NCI-H1092 (cell line): ENCODE measurements at regions not wholly inside any gene's neighbourhood (a gene's known extent, or its start where the extent isn't known, plus 50 kb on each side); places are given as distances from the start of the nearest gene placed in this dataset.
"Not testable (repeated sequence)": the region's sequence is repeated elsewhere in the genome, so short reads cannot be mapped to it uniquely, and the experiment has no call there.

Experiments used
- DNase-seq: peaks from one replicate; lab custom pipeline; 2025; lab: John Stamatoyannopoulos, UW

DNA sequence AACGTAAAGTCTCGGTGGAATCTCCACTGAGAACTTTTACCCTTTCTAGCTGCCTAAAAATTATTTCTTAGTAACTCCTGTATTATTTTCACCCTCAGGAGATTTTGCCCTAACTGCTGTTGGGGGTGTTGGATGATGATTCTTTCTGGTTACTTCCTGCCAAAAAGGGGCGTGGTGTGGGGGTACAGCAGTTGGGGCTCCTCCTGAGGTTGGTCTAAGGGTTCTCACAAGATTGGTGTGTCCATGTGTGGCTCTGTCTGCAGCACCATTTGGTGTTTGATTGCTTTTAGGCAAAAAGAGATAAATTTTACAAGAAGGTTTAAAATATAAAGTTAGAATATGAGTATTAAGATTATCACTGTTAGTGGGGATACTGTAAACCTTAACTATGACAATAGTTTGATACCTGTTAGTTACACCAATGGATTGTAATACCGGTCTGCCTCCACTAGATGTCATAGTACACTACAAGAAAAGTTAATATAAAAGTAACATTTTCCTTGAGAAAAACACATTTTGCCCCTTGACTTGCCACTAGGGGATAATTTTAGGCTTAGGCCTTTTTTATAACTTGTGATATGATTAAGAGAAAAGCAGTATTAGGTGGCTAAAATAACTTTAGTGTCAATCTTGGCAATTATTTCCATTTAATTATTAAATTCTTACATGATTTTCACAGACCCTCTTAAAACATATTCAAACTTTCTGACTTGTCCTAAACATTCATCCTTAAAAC is 928.7 kb downstream of the IPMK start:
- DNase-seq = no peak

DNA sequence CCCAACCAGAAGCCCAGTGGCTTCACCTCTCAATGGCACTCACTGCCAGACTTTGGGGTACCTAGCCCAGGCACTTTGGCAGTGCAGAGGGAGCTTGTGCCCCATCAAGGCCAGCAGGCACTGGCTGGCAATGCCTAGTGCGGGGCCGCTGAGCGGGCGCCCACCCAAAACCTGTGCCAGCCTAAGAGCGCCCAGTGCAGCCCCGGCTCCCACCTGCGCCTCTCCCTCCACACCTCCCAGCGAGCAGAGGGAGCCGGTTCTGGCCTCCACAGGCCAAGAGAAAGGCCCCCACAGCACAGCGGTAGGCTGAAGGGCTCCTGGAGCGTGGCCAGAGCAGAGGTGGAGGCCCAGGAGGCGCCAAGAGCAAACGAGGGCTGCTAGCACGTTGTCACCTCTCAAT is 930.8 kb downstream of the IPMK start:
- DNase-seq = no peak

DNA sequence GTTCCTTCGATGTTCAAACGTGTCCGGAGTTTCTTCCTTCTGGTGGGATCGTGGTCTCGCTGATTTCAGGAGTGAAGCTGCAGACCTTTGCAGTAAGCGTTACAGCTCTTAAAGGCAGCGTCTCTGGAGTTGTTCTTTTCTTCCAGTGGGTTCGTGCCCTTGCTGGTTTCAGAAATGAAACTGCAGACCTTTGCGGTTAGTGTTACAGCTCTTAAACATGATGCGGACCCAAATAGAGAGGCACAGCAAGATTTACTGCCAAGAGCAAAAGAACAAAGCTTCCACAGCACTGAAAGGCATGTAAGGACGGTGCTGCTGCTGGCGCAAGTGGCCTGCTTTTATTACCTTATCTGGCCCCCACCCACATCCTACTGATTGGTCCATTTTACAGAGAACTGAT is 931.4 kb downstream of the IPMK start:
- no peak for DNase-seq

DNA sequence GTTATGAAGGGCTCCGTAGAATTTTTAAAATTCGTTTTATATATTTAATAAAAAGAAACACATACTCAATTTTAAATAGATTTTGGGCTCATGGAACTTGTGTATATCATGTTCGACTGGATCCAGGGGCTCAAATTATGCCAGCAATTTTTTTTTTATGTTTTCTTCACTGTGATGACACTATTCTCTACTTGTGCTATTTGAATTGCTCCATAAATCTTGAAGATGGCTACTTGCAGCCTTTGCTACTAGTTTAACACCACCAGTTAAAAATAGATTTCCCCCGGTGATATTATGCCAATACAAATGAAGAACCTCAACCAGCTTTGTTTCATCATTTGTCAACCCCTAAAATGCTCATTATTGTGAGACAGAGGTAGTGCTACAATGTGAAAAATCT is 933.2 kb downstream of the IPMK start:
- DNase-seq = no peak

DNA sequence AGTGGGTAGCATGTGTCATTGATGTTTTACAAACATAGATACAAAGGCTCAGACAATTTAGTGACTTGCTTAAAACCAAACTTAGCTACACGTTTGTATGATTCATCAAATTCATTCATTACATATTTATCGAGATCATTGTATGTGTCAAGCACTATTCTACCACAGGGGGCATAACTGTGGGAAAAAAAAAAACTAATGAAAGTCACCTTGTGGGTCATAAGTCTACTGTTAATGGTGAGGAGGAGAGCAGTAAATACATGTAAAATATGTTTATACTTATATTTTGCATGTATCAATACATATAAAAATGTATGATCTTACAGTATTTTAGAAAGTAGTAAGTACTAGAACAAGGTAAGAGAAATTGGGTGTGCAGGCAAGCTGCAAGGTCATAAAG is 933.8 kb downstream of the IPMK start:
- no peak for DNase-seq

DNA sequence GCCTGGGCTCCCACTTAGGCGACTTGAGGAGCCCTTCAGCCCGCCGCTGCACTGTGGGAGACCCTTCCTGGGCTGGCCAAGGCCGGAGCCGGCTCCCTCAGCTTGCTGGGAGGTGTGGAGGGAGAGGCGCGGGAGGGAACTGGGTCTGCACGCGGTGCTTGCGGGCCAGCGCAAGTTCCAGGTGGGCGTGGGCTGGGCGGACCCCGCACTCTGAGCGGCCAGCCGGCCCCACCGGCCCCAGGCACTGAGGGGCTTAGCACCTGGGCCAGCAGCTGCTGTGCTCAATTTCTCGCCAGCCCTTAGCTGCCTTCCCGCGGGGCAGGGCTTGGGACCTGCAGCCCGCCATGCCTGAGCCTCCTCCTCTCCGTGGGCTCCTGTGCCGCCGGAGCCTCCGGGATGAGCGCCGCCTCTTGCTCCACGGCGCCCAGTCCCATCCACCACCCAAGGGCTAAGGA is 946.3 kb downstream of the IPMK start:
- DNase-seq = not testable (repeated sequence)

DNA sequence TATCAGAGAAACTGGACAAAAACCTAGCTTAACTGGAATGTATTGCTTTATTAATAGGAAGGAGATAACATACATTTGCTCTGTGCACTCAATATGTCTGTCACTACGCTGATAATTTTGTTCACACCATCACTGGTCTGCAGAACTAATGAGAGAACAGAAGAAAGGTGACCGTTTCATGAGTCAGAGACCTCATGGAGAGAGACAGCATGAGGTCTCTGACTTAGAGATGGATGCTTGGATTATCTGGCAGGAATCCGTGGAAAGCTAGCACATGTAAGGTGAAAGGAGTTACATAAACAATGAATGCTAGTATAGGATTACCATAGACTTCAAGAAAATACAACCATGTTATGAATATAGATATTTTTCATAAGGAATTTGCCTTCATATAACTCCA is 947.3 kb downstream of the IPMK start:
- no peak for DNase-seq

DNA sequence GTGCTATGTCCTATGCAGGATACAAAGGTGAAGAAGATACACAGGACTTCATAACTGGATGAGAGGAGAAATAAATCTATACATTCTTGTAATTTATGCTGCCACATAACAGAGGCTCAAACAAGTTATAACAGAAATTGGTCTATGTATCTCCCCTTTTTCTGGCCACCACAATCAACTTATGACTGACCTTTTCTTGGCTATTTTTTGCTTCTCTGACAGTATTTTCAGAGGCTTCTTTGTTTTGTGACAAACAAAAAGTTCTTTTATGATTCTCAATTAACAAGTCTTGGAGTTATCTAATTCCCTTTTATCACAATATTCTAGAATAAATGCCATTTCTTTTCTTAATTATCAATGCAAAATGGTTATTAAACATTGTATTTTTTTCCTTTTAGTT is 953.0 kb upstream of the ZWINT start:
- DNase-seq = no peak

DNA sequence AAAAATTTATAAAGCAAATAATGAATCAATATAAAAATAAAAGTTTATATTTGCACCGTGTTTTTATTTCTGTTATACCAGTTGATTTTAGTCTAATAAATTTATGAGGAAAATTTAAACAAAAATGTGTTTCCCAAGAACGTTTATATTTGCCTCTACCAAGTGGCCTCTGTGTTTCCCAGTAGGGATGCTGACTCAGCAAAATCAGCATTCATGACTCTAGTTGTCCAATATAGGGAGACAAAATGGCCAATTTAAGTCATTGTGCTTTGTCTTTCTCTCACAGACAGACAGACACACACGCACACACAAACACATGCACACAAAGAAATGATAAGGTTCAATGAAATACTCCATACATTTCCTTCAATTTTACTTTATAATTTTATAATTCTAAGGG is 942.5 kb upstream of the ZWINT start:
- DNase-seq = no peak

DNA sequence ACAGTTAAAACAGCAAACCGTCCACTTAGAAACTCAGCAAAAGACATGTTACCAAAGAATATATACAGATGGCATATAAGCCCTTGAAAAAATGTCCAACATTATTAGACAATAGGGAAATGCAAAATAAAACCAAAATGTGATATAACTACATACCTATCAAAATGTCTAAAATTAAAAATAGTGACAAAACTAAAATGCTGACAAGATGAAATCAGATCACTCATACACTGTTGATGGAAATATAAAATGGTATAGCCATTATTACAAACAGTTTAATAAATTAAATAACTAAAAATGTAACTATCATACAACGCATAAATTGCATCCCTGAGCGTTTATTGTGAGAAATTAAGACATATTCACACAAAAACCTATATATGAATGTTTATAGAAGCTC is 939.7 kb upstream of the ZWINT start:
- no peak for DNase-seq

DNA sequence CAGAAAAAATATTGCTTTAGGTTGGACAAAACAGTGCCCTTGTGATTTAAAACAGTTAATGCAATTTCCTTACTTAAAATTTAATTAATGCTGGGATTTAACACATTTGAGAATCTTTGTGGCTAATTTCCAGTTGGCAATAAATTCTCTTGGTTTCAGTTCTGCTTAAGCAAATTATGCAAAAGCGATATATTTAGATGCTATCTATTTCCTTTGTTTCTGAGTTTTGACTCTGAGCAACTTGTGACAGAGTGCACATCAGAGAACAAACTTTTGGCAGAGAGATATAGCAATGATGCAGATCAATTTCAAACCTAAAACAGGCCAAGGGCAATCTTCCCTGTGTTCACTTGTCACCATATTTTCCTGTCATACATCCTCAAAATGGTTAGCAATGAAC is 933.6 kb upstream of the ZWINT start:
- no peak for DNase-seq

DNA sequence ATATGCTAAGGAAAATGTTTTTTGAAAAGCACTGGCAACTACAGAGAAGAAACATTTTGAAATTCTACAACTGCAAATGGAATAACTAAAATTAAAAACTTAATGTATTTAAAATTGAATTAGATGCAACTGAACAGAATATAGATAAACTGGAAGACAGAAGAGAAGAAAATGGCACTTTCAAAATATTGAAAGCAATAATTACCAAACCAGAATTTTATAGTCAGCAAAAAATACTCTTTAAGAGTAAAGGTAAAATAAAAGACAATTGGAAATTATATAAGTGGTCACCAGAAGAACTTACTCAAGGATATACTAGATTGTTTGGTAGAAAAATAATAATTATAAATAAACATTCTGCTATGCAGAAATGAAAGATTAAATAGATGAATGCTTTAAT is 927.7 kb upstream of the ZWINT start:
- no peak for DNase-seq

DNA sequence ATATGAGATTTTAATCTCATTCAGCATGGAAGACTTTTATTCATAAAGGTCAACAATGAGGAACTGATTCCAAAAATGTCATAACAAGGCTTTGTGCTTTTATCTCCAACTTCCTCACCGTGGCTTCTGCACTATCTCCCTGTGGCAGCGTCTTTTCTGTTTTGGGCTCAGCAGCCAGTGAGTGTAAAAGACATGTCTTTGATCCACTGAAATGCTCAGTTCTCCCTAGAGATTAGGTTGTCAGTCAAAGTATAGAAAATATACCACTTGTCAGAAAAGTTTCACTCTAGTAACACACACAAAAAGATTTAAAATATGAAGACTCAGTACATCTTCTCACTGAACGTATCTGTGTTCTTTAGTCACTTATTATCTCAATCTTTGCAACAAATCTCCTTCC is 901.8 kb upstream of the ZWINT start:
- DNase-seq = no peak

DNA sequence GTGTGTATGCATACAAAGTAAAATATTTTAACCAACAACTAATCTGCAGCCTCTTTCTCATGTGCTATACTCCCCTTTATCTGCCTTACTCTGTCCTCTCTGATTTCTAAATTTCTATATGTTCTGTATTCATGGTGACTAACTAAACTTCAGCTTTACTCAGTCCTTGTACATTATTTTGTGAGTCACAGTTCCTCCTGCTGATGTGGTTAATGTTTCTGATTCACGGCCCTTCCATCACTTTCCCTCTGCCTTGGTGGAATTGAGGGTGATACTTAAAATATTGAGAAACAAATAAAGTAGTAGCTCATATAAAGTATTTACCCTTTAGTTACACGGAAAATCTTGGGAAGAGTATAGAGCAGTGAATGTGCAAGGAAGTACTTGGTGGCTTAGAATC is 899.1 kb upstream of the ZWINT start:
- DNase-seq = no peak

DNA sequence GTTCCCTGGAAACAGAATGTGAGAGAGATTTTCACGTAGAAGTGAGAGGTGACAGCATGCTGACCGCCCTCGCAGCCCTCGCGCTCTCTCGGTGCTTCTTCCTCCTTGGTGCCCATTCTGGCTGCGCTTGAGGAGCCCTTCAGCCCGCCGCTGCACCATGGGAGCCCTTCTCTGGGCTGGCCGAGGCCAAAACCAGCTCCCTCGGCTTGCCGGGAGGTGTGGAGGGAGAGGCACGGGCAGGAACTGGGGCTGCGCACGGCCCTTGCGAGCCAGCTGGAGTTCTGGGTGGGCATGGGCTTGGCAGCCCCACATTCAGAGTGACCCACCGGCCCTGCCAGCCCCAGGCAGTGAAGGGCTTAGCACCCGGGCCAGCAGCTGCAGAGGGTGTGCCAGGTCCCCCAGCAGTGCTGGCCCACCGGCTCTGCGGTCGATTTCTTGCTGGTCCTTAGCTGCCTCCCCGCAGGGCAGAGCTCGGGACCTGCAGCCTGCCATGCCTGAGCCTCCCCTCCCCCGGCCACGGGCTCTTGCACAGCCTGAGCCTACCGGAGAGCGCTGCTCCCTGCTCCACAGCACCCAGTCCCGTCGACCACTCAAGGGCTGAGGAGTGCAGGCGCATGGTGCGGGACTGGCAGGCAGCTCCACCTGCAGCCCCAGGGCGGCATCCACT is 888.7 kb upstream of the ZWINT start:
- no peak for DNase-seq

DNA sequence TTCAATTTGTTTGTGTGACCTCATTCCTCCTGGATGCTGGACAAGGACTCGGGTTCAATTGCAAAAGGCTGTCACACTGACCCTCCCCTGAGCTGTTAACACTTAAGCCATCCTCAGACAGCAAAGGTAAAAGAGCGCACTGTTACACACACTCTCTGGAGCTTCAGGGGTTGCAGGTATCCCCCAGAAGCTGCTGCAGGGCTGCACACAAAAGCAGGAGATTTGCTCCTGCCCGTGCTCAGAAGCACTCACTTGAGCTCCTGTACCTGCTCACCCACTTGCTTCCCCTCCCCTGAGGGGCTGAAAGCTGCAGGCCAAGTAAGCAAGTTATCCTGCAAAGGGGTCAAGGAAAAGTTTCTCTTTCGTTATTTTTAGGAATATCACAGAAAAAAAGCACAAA is 886.2 kb upstream of the ZWINT start:
- DNase-seq = no peak

DNA sequence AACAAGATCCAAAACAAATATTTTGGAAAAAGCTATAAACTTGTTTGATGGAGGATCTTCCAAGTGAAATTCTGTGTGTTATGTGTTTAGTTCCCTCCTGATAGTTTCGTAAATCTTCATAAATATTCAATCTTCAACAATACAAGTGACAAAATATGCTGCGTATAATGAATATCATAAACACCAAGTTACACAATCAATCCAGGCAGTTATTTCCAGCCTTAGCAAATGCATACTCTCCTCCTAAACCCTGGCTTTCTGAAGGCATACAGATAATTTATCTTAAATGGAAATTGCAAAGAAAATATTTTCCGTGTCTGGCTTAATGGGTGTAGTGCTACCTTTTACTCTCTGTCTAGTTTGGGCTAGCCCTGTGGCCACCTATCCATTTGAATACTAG is 864.9 kb upstream of the ZWINT start:
- no peak for DNase-seq

DNA sequence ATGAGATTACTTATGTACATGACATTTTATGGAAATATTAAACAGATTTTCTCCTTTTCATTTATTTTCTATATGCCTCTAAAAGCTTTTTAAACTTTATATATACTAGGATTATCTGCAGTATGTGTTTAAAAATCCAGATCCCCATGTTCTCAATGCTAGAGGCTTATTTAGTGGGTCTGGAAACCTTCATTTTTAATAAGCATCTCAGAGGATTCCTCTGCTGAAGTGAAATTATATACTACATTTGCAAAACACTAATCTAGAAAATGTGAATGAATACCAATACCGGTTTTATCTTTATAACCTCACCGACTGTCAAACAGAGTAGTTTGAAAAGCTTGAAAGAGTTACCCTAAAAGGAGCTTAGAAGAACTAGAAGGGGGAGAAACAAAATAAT is 863.8 kb upstream of the ZWINT start:
- no peak for DNase-seq

DNA sequence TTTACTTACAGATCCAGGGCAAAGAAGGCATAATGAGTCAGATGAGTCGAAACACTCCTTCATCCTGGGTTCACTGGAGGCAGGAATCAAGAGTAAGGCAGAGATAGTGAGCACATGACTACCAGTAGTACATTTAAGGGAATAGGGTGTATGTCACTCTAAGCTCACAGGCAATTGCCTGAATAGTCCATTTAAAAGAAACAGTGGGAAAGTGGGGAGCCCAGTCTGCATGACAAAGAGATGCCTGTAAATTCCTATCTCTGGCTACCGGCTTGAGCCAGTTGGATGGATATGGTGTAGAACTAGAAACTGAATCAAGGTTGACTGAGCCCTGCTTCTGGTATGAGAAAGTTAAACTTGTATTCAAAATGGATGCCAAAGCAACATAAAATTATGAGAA is 861.5 kb upstream of the ZWINT start:
- DNase-seq = no peak

DNA sequence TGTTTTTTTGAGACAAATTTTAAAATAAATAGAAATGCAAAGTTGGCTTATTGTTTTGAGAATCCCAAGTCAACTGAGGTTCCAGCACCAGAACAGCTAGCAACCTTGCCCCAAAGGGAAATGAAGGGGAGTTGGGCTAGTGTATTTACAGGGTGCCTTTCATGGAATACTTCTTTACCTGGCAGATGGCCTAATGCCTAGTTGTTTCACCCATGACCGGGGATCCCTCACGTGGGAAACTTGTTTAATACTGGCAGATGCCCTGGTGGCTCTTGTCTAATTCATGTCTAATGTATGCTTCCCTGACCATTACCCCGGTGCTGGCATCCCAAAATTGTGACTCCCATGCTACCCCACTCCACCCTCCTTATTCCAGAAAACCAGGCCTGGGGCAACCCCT is 861.1 kb upstream of the ZWINT start:
- no peak for DNase-seq

DNA sequence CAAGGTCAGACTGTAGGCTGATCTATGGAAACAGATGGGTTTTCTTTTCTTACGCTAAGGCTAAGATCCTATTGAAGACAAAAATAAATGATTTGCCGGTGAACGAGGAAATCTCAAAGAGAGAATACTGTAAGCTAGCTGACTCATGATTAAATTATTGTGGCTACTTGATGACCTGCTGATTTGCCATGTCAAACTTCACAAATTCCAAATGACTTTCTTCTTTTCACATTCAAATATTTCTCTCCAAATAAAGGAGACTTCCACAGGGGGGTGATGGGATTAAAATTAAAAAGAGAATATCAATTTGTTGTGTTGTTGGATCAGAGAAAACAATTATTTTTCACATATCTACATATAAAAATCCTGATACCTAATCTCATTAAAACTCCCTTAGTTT is 860.6 kb upstream of the ZWINT start:
- no peak for DNase-seq

DNA sequence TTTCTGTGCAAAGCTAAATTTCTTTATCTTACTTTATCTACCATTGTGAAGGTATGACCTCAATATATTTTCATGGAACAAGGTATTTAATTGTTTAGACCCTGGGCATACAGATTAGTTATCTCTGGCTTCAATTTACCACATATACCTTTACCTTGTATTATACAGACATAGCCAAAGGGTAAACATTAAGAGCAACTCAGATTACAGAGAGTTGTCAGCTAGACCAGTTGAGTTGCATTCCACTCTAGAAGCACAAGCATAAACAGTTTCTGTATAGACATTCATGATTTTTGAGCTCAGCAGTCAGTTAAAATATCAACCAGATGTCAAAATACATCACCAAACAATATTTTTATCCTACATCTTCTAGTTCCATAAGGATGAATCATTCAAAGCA is 857.3 kb upstream of the ZWINT start:
- no peak for DNase-seq

DNA sequence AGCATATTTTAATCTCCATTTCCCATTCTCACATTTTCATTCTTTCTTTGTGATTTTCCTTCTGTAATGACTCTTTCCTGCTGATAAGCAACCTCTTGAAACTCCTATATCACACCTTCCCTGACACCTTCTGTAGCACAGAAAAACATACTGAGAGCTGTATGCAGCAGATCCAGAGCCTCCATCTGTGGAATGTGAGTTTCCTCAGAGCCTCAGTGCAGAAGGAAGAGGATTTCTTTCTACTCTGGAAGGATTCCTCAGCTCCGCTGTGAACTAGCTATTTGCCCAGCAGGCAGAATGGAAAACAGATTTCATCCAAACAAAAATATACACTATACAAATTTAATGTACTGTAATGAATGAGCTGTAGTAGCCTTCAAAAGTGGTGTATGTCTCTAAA is 841.3 kb upstream of the ZWINT start:
- DNase-seq = no peak

DNA sequence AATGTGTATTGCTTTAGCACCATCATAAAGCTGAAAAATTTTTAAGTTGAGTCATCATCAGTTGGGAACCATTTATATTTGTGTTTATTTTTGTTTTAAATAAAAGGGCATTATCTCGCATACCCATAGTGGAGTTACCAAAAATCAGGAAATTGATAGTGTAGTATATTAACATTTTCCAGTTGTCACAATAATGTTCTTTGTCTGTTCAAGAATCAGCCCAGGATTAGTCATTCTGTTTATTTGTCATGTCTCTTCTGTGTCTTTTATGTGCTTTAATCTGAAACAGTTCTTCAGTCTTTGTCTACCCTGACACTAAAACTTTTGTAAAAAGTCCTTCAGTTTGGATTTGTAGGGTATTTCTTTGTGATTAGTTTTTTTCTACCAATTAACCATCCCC is 827.8 kb upstream of the ZWINT start:
- DNase-seq = no peak
